ENCODE measurements at regions not wholly inside any gene's neighbourhood (a gene's known extent, or its start where the extent isn't known, plus 50 kb on each side); places are given as distances from the start of the nearest gene placed in this dataset.

DNA sequence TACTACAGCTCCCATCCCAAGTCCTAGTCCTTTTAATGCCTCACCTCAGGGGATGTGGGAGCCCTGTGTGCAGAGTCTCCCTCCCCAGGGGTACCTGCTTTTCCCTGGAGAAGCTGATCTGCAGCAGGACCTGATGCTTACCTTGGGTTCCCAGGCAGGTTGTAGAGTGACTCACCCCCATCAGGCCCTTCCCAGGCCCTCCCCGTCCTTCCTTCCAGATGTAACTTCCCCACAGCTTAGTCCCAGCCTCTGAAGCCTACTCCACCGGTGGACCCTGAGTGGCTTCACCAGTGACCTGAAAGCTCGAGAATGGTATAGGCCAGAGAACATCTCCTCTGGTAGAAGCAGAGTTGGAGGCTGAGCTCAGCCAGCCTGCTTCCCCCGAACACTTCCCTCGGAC, 254.2 kb upstream of the STT3B start:
- TF ChIP-seq, protein P1, sequence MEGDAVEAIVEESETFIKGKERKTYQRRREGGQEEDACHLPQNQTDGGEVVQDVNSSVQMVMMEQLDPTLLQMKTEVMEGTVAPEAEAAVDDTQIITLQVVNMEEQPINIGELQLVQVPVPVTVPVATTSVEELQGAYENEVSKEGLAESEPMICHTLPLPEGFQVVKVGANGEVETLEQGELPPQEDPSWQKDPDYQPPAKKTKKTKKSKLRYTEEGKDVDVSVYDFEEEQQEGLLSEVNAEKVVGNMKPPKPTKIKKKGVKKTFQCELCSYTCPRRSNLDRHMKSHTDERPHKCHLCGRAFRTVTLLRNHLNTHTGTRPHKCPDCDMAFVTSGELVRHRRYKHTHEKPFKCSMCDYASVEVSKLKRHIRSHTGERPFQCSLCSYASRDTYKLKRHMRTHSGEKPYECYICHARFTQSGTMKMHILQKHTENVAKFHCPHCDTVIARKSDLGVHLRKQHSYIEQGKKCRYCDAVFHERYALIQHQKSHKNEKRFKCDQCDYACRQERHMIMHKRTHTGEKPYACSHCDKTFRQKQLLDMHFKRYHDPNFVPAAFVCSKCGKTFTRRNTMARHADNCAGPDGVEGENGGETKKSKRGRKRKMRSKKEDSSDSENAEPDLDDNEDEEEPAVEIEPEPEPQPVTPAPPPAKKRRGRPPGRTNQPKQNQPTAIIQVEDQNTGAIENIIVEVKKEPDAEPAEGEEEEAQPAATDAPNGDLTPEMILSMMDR (IDR thresholded peaks at IDR 0.05; ENCODE audit: low read depth, low read length), result no peak
- no peak for DNase-seq (ENCODE audit: low read depth in 2 of 2)
- no peak overlapping the region for H3K4me3 ChIP-seq (replicated peaks in 1 of 2; ENCODE audit: low read depth in 2 of 2, low read length in 2 of 2)

DNA sequence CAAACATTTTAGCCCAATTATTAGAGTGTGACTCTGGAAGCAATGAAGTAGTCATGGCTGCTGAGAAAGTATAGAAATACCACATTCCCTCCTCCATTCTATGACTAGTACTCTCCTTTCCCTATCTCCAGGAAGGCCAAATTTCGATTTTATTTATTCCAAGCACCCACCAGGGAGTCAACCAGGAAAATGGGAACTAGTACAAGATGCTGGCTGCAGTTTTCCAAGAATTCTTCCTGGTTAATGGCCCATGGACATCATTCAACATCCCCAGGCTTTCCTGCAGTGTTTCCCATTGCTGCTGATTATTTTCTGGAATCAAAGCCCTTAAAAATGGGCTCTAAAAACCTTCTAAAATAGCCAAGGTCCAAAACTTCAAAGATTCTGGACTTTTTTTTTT, 247.9 kb upstream of the STT3B start:
- DNase-seq (ENCODE audit: low read depth in 2 of 2), result no peak
- TF ChIP-seq, protein P1 (IDR thresholded peaks at IDR 0.05; ENCODE audit: low read depth, low read length), result no peak
- H3K4me3 ChIP-seq (replicated peaks in 1 of 2; ENCODE audit: low read depth in 2 of 2, low read length in 2 of 2), result no peak overlapping the region

DNA sequence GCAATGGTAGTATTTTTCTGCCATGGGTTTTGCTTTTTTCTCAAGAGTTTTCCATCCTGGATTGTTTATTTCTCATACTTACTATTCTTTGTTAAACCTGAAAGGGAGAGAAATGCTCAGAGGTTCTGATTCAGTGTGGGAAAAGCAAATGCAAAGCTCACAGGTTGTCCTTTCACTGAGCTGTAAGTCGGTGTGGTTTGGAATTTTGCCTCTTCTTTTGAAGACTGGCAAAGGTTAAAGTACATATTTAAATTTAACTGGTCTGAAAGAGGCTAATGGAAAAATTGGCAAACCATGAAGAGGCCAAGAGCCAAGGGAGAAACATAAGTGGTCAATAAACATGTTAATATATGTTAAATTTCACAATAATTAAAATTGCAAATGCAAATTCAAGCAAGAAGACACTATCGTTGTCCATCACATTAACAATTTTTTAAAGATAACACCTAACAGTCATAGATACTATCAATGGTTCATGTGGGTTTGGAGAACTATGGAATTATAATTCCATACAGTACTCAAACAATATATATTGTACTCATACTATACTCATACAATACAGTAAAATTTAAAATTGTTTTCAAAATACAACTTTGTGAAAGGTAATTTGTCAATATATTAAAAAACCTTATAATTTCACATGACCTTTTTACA, 246.8 kb upstream of the STT3B start:
- TF ChIP-seq, protein P1 (IDR thresholded peaks at IDR 0.05; ENCODE audit: low read depth, low read length), result no peak
- no peak overlapping the region for H3K4me3 ChIP-seq (replicated peaks in 1 of 2; ENCODE audit: low read depth in 2 of 2, low read length in 2 of 2)
- DNase-seq (ENCODE audit: low read depth in 2 of 2), result no peak

GRCh38 chr3:31288224-31288623, 244.5 kb upstream of the STT3B start:
- no peak overlapping the region for H3K4me3 ChIP-seq (replicated peaks in 1 of 2; ENCODE audit: low read depth in 2 of 2, low read length in 2 of 2)
- TF ChIP-seq, protein P1 (IDR thresholded peaks at IDR 0.05; ENCODE audit: low read depth, low read length), result no peak
- no peak for DNase-seq (ENCODE audit: low read depth in 2 of 2)

- no peak overlapping the region for H3K4me3 ChIP-seq (replicated peaks in 1 of 2; ENCODE audit: low read depth in 2 of 2, low read length in 2 of 2)
- TF ChIP-seq, protein P1 (IDR thresholded peaks at IDR 0.05; ENCODE audit: low read depth, low read length), result no peak
- DNase-seq (ENCODE audit: low read depth in 2 of 2), result peak; percentile 45 to 66
Measured at GRCh38 chr3:31288641-31289100, 244.1 kb upstream of the STT3B start.

DNA sequence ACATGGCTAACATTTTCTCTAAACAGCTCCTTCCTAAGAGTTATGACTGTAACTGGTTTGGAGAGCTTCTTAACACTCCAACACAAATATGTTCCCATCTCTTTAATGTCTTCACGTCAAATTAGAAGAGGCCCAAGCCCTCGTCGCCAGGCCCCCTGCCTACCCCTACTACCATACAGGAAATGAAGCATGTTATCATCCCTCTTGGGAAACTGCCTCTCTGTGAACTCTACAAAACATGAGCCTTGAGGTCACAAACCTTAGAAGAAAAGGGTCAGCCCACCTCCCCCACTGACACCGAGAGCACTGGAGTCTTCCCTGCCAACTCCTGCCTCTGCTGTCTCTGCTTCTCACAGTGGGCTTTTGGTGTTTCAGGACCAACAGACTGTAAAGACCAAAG, 243.1 kb upstream of the STT3B start:
- no peak overlapping the region for H3K4me3 ChIP-seq (replicated peaks in 1 of 2; ENCODE audit: low read depth in 2 of 2, low read length in 2 of 2)
- no peak for DNase-seq (ENCODE audit: low read depth in 2 of 2)
- TF ChIP-seq, protein P1 (IDR thresholded peaks at IDR 0.05; ENCODE audit: low read depth, low read length), result no peak

GRCh38 chr3:31290046-31290445, 242.7 kb upstream of the STT3B start:
- no peak for DNase-seq (ENCODE audit: low read depth in 2 of 2)
- TF ChIP-seq, protein P1 (IDR thresholded peaks at IDR 0.05; ENCODE audit: low read depth, low read length), result no peak
- no peak overlapping the region for H3K4me3 ChIP-seq (replicated peaks in 1 of 2; ENCODE audit: low read depth in 2 of 2, low read length in 2 of 2)

All from cardiac fibroblast (primary cell).